ENCODE measurements at regions not wholly inside any gene's neighbourhood (a gene's known extent, or its start where the extent isn't known, plus 50 kb on each side); places are given as distances from the start of the nearest gene placed in this dataset.

DNA sequence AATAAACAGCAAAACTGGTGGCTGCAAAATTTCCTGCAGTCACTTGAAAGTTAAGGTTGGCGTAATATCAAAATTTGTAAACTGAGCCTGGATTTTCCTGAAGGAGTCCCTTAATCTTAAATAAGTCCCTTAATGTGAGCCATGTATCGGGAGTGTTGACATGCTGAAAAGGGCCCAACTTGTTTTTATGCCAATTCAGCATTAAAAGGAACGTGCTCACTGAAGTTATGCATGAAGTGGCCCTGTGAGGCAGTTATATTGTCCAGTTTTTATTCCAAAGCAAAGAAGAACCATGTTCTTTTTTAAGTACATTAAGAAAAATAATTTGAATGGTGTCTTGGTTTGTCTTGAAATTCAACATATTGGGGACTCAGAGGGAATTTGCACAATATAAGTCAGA is 1766.9 kb downstream of the SLITRK1 start (continued):
- TF ChIP-seq, protein P1, sequence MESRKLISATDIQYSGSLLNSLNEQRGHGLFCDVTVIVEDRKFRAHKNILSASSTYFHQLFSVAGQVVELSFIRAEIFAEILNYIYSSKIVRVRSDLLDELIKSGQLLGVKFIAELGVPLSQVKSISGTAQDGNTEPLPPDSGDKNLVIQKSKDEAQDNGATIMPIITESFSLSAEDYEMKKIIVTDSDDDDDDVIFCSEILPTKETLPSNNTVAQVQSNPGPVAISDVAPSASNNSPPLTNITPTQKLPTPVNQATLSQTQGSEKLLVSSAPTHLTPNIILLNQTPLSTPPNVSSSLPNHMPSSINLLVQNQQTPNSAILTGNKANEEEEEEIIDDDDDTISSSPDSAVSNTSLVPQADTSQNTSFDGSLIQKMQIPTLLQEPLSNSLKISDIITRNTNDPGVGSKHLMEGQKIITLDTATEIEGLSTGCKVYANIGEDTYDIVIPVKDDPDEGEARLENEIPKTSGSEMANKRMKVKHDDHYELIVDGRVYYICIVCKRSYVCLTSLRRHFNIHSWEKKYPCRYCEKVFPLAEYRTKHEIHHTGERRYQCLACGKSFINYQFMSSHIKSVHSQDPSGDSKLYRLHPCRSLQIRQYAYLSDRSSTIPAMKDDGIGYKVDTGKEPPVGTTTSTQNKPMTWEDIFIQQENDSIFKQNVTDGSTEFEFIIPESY (IDR thresholded peaks at IDR 0.05), result no peak
- TF ChIP-seq SP1 (IDR thresholded peaks at IDR 0.05), result no peak

DNA sequence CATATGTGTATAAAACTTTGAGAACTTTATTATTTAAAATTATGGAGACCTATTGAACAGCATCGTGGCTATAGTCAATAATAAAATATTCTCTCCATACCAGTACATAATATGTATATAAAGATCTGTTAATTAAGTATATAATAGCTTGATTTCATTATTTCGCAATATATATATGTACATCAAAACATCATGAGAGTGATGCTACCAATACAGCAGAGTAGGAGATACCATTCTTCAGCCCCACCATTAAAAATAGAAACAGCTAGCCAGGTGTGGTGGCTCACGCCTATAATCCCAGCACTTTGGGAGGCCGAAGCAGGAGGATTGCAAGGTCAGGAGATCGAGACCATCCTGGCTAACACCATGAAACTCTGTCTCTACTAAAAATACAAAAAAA is 1755.3 kb upstream of the SPRY2 start:
- H3K27ac ChIP-seq (ENCODE audit: low read depth in 1 of 2, low read length in 2 of 2), result no peak overlapping the region
- no peak for DNase-seq (ENCODE audit: low spot score)
- H3K4me1 ChIP-seq (ENCODE audit: control insufficient read depth in 4 of 4, insufficient read depth in 4 of 4, low read length in 3 of 4), result peaks cover 0 to 4% (median 0%) of the 10 kb centered on the region in 4 donors
- no peaks in the 10 kb centered on the region for H3K9me3 ChIP-seq (ENCODE audit: control insufficient read depth in 4 of 4, low read length in 3 of 4)
- no peaks in the 10 kb centered on the region for H3K27me3 ChIP-seq (ENCODE audit: control insufficient read depth in 4 of 4, insufficient read depth in 4 of 4, low read length in 3 of 4)
- WGBS, result 91% methylated on average over 5 of the region's 5 CpGs
- H3K9ac ChIP-seq (ENCODE audit: low read depth in 1 of 2, low read length in 2 of 2), result no peak overlapping the region
- no peaks in the 10 kb centered on the region for H3K36me3 ChIP-seq (ENCODE audit: control insufficient read depth in 4 of 4, insufficient read depth in 3 of 4, low read depth in 1 of 4, low read length in 3 of 4)
- no peak for TF ChIP-seq GABPA (IDR thresholded peaks at IDR 0.05 in 1 of 2, conservative IDR thresholded peaks at IDR 0.05 in 1 of 2)
- no peak for TF ChIP-seq RAD21 (IDR thresholded peaks at IDR 0.05)
- TF ChIP-seq HNF4G (IDR thresholded peaks at IDR 0.05), result no peak
- no peak for TF ChIP-seq YY1 (IDR thresholded peaks at IDR 0.05)
- TF ChIP-seq JUND (IDR thresholded peaks at IDR 0.05), result no peak
- H3K4me3 ChIP-seq (ENCODE audit: low read depth in 1 of 3, low read length in 3 of 3), result no peak overlapping the region

DNA sequence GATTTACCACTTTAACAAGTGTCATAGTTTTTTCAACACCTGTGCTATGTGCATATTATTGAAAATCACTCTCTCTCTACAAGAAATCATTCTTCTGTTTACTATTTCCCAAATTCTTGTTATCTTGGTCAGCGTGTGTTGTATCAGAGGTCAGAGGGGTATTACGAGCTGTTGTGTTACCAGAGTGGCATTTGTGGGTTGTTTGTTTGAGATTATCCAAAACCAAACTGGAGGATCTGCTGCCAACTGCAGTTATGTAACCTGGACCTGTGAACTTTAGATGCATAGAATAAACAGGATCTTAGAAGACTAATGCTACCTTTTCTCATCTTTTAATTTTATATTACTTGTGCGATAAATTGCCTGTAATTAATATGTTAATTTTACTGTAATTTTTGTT is 1751.4 kb upstream of the SPRY2 start:
- TF ChIP-seq EGR1 (IDR thresholded peaks at IDR 0.05; ENCODE audit: low read depth in 2 of 2) (no peak), FOXA1 (IDR thresholded peaks at IDR 0.05) (no peak), JUND (IDR thresholded peaks at IDR 0.05) (no peak), RXRA (IDR thresholded peaks at IDR 0.05) (peak in 1 of 2 donors; percentile 10), FOXA2 (IDR thresholded peaks at IDR 0.05) (no peak), NR2F2 (IDR thresholded peaks at IDR 0.05) (no peak), SP1 (IDR thresholded peaks at IDR 0.05) (no peak), GABPA (IDR thresholded peaks at IDR 0.05 in 1 of 2, conservative IDR thresholded peaks at IDR 0.05 in 1 of 2) (no peak), HNF4A (conservative IDR thresholded peaks at IDR 0.05) (peak; percentile 46 to 51), YY1 (IDR thresholded peaks at IDR 0.05) (no peak), HNF4G (IDR thresholded peaks at IDR 0.05) (no peak), TAF1 (conservative IDR thresholded peaks at IDR 0.05) (no peak)
- TF ChIP-seq, protein P2, sequence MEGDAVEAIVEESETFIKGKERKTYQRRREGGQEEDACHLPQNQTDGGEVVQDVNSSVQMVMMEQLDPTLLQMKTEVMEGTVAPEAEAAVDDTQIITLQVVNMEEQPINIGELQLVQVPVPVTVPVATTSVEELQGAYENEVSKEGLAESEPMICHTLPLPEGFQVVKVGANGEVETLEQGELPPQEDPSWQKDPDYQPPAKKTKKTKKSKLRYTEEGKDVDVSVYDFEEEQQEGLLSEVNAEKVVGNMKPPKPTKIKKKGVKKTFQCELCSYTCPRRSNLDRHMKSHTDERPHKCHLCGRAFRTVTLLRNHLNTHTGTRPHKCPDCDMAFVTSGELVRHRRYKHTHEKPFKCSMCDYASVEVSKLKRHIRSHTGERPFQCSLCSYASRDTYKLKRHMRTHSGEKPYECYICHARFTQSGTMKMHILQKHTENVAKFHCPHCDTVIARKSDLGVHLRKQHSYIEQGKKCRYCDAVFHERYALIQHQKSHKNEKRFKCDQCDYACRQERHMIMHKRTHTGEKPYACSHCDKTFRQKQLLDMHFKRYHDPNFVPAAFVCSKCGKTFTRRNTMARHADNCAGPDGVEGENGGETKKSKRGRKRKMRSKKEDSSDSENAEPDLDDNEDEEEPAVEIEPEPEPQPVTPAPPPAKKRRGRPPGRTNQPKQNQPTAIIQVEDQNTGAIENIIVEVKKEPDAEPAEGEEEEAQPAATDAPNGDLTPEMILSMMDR (IDR thresholded peaks at IDR 0.05; ENCODE audit: low read depth, low read length, missing input control), result no peak
- TF ChIP-seq, protein P3, sequence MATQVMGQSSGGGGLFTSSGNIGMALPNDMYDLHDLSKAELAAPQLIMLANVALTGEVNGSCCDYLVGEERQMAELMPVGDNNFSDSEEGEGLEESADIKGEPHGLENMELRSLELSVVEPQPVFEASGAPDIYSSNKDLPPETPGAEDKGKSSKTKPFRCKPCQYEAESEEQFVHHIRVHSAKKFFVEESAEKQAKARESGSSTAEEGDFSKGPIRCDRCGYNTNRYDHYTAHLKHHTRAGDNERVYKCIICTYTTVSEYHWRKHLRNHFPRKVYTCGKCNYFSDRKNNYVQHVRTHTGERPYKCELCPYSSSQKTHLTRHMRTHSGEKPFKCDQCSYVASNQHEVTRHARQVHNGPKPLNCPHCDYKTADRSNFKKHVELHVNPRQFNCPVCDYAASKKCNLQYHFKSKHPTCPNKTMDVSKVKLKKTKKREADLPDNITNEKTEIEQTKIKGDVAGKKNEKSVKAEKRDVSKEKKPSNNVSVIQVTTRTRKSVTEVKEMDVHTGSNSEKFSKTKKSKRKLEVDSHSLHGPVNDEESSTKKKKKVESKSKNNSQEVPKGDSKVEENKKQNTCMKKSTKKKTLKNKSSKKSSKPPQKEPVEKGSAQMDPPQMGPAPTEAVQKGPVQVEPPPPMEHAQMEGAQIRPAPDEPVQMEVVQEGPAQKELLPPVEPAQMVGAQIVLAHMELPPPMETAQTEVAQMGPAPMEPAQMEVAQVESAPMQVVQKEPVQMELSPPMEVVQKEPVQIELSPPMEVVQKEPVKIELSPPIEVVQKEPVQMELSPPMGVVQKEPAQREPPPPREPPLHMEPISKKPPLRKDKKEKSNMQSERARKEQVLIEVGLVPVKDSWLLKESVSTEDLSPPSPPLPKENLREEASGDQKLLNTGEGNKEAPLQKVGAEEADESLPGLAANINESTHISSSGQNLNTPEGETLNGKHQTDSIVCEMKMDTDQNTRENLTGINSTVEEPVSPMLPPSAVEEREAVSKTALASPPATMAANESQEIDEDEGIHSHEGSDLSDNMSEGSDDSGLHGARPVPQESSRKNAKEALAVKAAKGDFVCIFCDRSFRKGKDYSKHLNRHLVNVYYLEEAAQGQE (IDR thresholded peaks at IDR 0.05), result no peak
- TF ChIP-seq, protein P4, sequence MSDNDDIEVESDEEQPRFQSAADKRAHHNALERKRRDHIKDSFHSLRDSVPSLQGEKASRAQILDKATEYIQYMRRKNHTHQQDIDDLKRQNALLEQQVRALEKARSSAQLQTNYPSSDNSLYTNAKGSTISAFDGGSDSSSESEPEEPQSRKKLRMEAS (IDR thresholded peaks at IDR 0.05), result no peak
- TF ChIP-seq, protein P5, sequence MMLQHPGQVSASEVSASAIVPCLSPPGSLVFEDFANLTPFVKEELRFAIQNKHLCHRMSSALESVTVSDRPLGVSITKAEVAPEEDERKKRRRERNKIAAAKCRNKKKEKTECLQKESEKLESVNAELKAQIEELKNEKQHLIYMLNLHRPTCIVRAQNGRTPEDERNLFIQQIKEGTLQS (IDR thresholded peaks at IDR 0.05), result no peak
- no peak for DNase-seq (ENCODE audit: low spot score)
- 49% methylated on average over 3 of the region's 3 CpGs for WGBS

More for the DNA sequence above, 1751.4 kb upstream of the SPRY2 start:
- Histone ChIP-seq H3K9me3 (ENCODE audit: control insufficient read depth in 4 of 4, low read length in 3 of 4) (no peaks in the 10 kb centered on the region), H3K4me3 (ENCODE audit: low read depth in 1 of 3, low read length in 3 of 3) (no peak overlapping the region), H3K4me1 (ENCODE audit: control insufficient read depth in 4 of 4, insufficient read depth in 4 of 4, low read length in 3 of 4) (peaks cover 0 to 4% (median 0%) of the 10 kb centered on the region in 4 donors), H3K9ac (ENCODE audit: low read depth in 1 of 2, low read length in 2 of 2) (no peak overlapping the region), H3K27ac (ENCODE audit: low read depth in 1 of 2, low read length in 2 of 2) (no peak overlapping the region), H3K36me3 (ENCODE audit: control insufficient read depth in 4 of 4, insufficient read depth in 3 of 4, low read depth in 1 of 4, low read length in 3 of 4) (no peaks in the 10 kb centered on the region), H3K27me3 (ENCODE audit: control insufficient read depth in 4 of 4, insufficient read depth in 4 of 4, low read length in 3 of 4) (no peaks in the 10 kb centered on the region)
